Brain microvascular endothelial cell (primary cell): ENCODE measurements at regions not wholly inside any gene's neighbourhood (a gene's known extent, or its start where the extent isn't known, plus 50 kb on each side); places are given as distances from the start of the nearest gene placed in this dataset.

ENCODE experiments used
- DNase-seq: peaks from one replicate; pipeline ENCODE4 v3.0.0-alpha.2; 2020
- H3K27ac ChIP-seq: fragments of 250-450 bp; sonication (Bioruptor Pico); 2 replicates; pipeline ENCODE4 v1.5.1; 2020; ENCODE audit warnings: mild to moderate bottlenecking, moderate library complexity
- H3K27me3 ChIP-seq: fragments of 250-450 bp; sonication (Bioruptor Pico); replicated peaks from 2 replicates; pipeline ENCODE4 v1.5.1; 2020; ENCODE audit warnings: mild to moderate bottlenecking
- H3K36me3 ChIP-seq: fragments of 250-450 bp; sonication (Bioruptor Pico); replicated peaks from 2 replicates; pipeline ENCODE4 v1.5.1; 2020; ENCODE audit warnings: mild to moderate bottlenecking
- H3K4me3 ChIP-seq: 2 replicates; pipeline ENCODE4 v1.5.1; 2011; ENCODE audit warnings: low read depth, mild to moderate bottlenecking, control low read depth, low read length, moderate library complexity
- in situ Hi-C: cut with HindIII; loops from 2 replicates; pipeline ENCODE4 v1.10.0; 2017; ENCODE audit warnings: low sequenced_read_pairs, low pct_ligation_motif_present
- TF ChIP-seq, protein P1 (sequence below): IDR thresholded peaks from 2 replicates; pipeline ENCODE4 v1.5.1; 2011; ENCODE audit warnings: low read depth, mild to moderate bottlenecking, moderate library complexity, low read length, control low read depth, inconsistent platforms; ENCODE audit errors: missing control alignments

- no peak for DNase-seq
- Histone ChIP-seq H3K27me3 (peaks cover 4% of the 10 kb centered on the region), H3K27ac (no peak overlapping the region), H3K4me3 (no peak overlapping the region), H3K36me3 (no peaks in the 10 kb centered on the region)
- TF ChIP-seq, protein P1, sequence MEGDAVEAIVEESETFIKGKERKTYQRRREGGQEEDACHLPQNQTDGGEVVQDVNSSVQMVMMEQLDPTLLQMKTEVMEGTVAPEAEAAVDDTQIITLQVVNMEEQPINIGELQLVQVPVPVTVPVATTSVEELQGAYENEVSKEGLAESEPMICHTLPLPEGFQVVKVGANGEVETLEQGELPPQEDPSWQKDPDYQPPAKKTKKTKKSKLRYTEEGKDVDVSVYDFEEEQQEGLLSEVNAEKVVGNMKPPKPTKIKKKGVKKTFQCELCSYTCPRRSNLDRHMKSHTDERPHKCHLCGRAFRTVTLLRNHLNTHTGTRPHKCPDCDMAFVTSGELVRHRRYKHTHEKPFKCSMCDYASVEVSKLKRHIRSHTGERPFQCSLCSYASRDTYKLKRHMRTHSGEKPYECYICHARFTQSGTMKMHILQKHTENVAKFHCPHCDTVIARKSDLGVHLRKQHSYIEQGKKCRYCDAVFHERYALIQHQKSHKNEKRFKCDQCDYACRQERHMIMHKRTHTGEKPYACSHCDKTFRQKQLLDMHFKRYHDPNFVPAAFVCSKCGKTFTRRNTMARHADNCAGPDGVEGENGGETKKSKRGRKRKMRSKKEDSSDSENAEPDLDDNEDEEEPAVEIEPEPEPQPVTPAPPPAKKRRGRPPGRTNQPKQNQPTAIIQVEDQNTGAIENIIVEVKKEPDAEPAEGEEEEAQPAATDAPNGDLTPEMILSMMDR = no peak
- in situ Hi-C loops = no loop called here
These were observed 56.8 kb upstream of the ZFR start for GRCh38 chr5:32501071-32502002.

- Histone ChIP-seq H3K4me3 (no peak overlapping the region), H3K36me3 (no peaks in the 10 kb centered on the region), H3K27ac (no peak overlapping the region), H3K27me3 (peaks cover 4% of the 10 kb centered on the region)
- TF ChIP-seq, protein P1 = no peak
- no peak for DNase-seq
- in situ Hi-C loops = no loop called here
These were observed 55.6 kb upstream of the ZFR start for GRCh38 chr5:32500181-32500580.

GRCh38 chr5:32499261-32499660 is 54.7 kb upstream of the ZFR start:
- TF ChIP-seq, protein P1 = no peak
- no peak overlapping the region for H3K27ac ChIP-seq
- H3K36me3 ChIP-seq = no peaks in the 10 kb centered on the region
- in situ Hi-C loops = no loop called here
- DNase-seq = no peak
- no peak overlapping the region for H3K4me3 ChIP-seq
- peaks cover 4% of the 10 kb centered on the region for H3K27me3 ChIP-seq

DNA sequence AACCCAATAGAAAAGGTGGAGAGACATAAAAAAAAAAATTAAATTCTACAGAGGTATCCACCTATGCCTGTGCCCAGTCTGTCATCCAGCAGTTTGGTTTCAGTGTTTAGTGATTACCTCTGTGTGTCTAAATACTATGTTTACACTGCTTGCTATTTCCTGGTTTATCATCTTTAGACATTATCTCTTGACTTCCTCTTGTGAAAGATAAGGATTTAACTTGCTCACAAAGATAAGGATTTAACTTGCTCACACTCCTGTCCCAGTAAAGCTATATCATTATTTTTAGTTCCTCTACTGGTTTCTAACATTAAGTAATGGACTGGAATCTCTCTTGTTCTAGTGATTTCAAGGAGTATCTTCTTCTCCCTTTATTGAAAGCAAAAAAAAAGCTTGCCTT is 53.9 kb upstream of the ZFR start:
- in situ Hi-C loops = no loop called here
- H3K27ac ChIP-seq = no peak overlapping the region
- no peaks in the 10 kb centered on the region for H3K36me3 ChIP-seq
- H3K4me3 ChIP-seq = no peak overlapping the region
- TF ChIP-seq, protein P1 = no peak
- DNase-seq = no peak
- H3K27me3 ChIP-seq = peaks cover 4% of the 10 kb centered on the region

- DNase-seq = no peak
- no peak overlapping the region for H3K27ac ChIP-seq
- in situ Hi-C loops = no loop called here
- TF ChIP-seq, protein P1 = no peak
- peaks cover 1% of the 10 kb centered on the region for H3K27me3 ChIP-seq
- no peaks in the 10 kb centered on the region for H3K36me3 ChIP-seq
- no peak overlapping the region for H3K4me3 ChIP-seq
These were observed 51.6 kb upstream of the ZFR start for GRCh38 chr5:32496104-32496503.
